B cell (primary cell): ENCODE measurements at regions not wholly inside any gene's neighbourhood (a gene's known extent, or its start where the extent isn't known, plus 50 kb on each side); places are given as distances from the start of the nearest gene placed in this dataset.

Experiments
- ATAC-seq: fragments of 200-7000 bp; cut with Tn5 transposase; one replicate; pipeline ENCODE4 v1.10.0; 2021; ENCODE audit warnings: low read depth, mild to moderate bottlenecking, moderate number of reproducible peaks, moderate library complexity
- CTCF ChIA-PET: fragments of 350-600 bp; sonication (Branson Sonifier 250); formaldehyde crosslinking; loops from one replicate; lab custom pipeline; 2021; ENCODE audit warnings: antibody characterized with exemption, inconsistent platforms; lab: Charles Lee
- POLR2A ChIA-PET: fragments of 350-600 bp; sonication (Branson Sonifier 250); formaldehyde crosslinking; loops from one replicate; lab custom pipeline; 2021; ENCODE audit warnings: antibody characterized with exemption; lab: Charles Lee
- DNase-seq: peaks from one replicate; pipeline ENCODE4 v3.0.0; 2013
- H2AFZ ChIP-seq: 2 replicates; pipeline ENCODE4 v1.6.1; 2012; ENCODE audit warnings: mild to moderate bottlenecking, low read depth, low read length; ENCODE audit not compliant: insufficient read depth, poor library complexity, severe bottlenecking
- H3K27ac ChIP-seq, 2 donors: 1 replicate in 1 of 2; 2 replicates in 1 of 2; pipeline ENCODE4 v1.5.1; 2012 to 2013; ENCODE audit warnings: low read length in 2 of 2, mild to moderate bottlenecking in 2 of 2, moderate library complexity in 1 of 2
- H3K27me3 ChIP-seq, 4 experiments: fragments of 200-600 bp in 1 of 4; sonication (generic) in 1 of 4; replicated peaks in 1 of 4; 1 replicate in 2 of 4; 2 replicates in 2 of 4; pipeline versions ENCODE4 v1.6.1 to v1.7.0; 2013 to 2016; ENCODE audit warnings: low read length in 3 of 4, mild to moderate bottlenecking in 2 of 4, mixed read lengths in 1 of 4, moderate library complexity in 1 of 4; ENCODE audit not compliant: insufficient read depth in 4 of 4, control insufficient read depth in 3 of 4; ENCODE audit errors: control extremely low read depth in 1 of 4
- H3K36me3 ChIP-seq, 2 experiments: replicated peaks in 1 of 2; 1 replicate in 1 of 2; 2 replicates in 1 of 2; pipeline versions ENCODE4 v1.6.1 to v1.7.1; 2013; ENCODE audit warnings: low read length in 1 of 2; ENCODE audit not compliant: insufficient read depth in 2 of 2, control insufficient read depth in 1 of 2; ENCODE audit errors: control extremely low read depth in 1 of 2, extremely low read depth in 1 of 2
- H3K4me1 ChIP-seq, 2 donors: fragments of 200-600 bp in 1 of 2; sonication (generic) in 1 of 2; 1 replicate in 1 of 2; 2 replicates in 1 of 2; pipeline versions ENCODE4 v1.5.1 to v1.6.1; 2013 to 2017; ENCODE audit warnings: low read length in 2 of 2; ENCODE audit not compliant: control insufficient read depth in 2 of 2, insufficient read depth in 2 of 2
- H3K4me2 ChIP-seq: replicated peaks from 2 replicates; pipeline ENCODE3; 2012; ENCODE audit warnings: mild to moderate bottlenecking, low read depth, low read length; ENCODE audit not compliant: poor library complexity, severe bottlenecking
- H3K4me3 ChIP-seq, 5 experiments: fragments of 200-600 bp in 1 of 5; sonication (generic) in 1 of 5; 1 replicate in 3 of 5; 2 replicates in 2 of 5; pipeline versions ENCODE4 v1.5.1 to v1.7.0; 2011 to 2016; ENCODE audit warnings: low read length in 4 of 5, mild to moderate bottlenecking in 4 of 5, low read depth in 2 of 5, control low read depth in 1 of 5, moderate library complexity in 1 of 5; ENCODE audit not compliant: insufficient read depth in 1 of 5; ENCODE audit errors: control extremely low read depth in 1 of 5, extremely low read depth in 1 of 5
- H3K79me2 ChIP-seq: fragments of 200-600 bp; sonication (generic); one replicate; pipeline ENCODE4 v1.6.0; 2016; ENCODE audit warnings: low read length; ENCODE audit not compliant: control insufficient read depth, insufficient read depth
- H3K9ac ChIP-seq: fragments of 200-600 bp; sonication (generic); 2 replicates; pipeline ENCODE4 v1.6.1; 2017; ENCODE audit warnings: mild to moderate bottlenecking, low read length, moderate library complexity
- H3K9me3 ChIP-seq, 3 donors: one replicate each; pipeline versions ENCODE4 v1.6.1 to v1.7.1; 2013; ENCODE audit warnings: low read length in 2 of 3; ENCODE audit not compliant: control insufficient read depth in 2 of 3, insufficient read depth in 1 of 3; ENCODE audit errors: control extremely low read depth in 1 of 3
- H4K20me1 ChIP-seq: 2 replicates; pipeline ENCODE4 v1.6.0; 2012; ENCODE audit warnings: mild to moderate bottlenecking, low read length; ENCODE audit not compliant: insufficient read depth, control insufficient read depth, poor library complexity, severe bottlenecking
- H3K27ac Mint-ChIP-seq: one replicate; pipeline ENCODE4 v1.8.0; 2021; ENCODE audit warnings: mixed read lengths
- H3K27me3 Mint-ChIP-seq: one replicate; pipeline ENCODE4 v1.8.0; 2021; ENCODE audit warnings: mixed read lengths
- H3K4me1 Mint-ChIP-seq: one replicate; pipeline ENCODE4 v1.8.0; 2021; ENCODE audit warnings: mixed read lengths
- H3K4me3 Mint-ChIP-seq: one replicate; pipeline ENCODE4 v1.8.0; 2021; ENCODE audit warnings: mixed read lengths
- H3K9me3 Mint-ChIP-seq: one replicate; pipeline ENCODE4 v1.8.0; 2022; ENCODE audit warnings: mixed read lengths; ENCODE audit not compliant: insufficient read depth
- CTCF ChIP-seq: fragments of 200-600 bp; IDR thresholded peaks from one replicate; pipeline ENCODE4 v1.8.0; 2022; ENCODE audit warnings: antibody characterized with exemption, mild to moderate bottlenecking
- EZH2 ChIP-seq: IDR thresholded peaks from 2 replicates; pipeline ENCODE4 v1.6.1; 2012; ENCODE audit warnings: borderline replicate concordance, low read depth, mild to moderate bottlenecking, moderate library complexity, low read length; ENCODE audit not compliant: insufficient read depth, poor library complexity, severe bottlenecking
- whole genome bisulfite sequencing: methylation state at CpG from one replicate; pipeline ENCODE4 v1.1.5; 2013; ENCODE audit warnings: missing lambda C conversion rate; ENCODE audit not compliant: insufficient coverage; 5-methylcytosine and 5-hydroxymethylcytosine counted together
- intact Hi-C: fragments of 100-400 bp; cut with micrococcal nuclease; formaldehyde crosslinking; loops from one replicate; pipeline ENCODE4 v1.10.0; 2022

- DNase-seq (no peak), ATAC-seq (no peak)
- CTCF ChIA-PET: no interaction called here
These were observed 346.9 kb downstream of the BCOR start for GRCh38 chrX:39750848-39751247.

DNA sequence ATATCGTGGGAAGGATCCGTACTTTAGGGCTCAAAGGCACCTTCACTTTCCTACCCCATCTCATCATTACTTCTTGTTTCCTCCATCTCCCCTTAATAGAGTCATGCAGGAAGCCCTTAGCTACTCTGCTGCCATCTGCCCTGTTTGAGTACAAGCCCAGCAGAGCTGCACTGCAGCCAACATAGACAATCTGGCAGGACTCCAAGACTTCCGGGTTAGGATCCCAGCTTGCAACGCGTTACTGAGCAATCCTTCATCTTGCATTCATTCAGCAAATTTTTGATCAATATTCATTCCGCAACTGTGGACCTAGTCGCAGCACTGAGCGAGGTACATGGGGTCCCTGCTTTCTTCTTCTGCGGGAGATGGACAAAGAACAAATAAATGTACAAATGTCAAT, 344.9 kb downstream of the BCOR start:
- Histone ChIP-seq H2AFZ (no peak overlapping the region), H3K9me3 (peaks cover 0 to 2% (median 0%) of the 10 kb centered on the region in 3 donors), H4K20me1 (no peaks in the 10 kb centered on the region), H3K4me1 (no peaks in the 10 kb centered on the region), H3K79me2 (no peaks in the 10 kb centered on the region), H3K27me3 (no peaks in the 10 kb centered on the region), H3K4me3 (no peak overlapping the region), H3K27ac (no peak overlapping the region), H3K36me3 (no peaks in the 10 kb centered on the region), H3K4me2 (no peak overlapping the region), H3K9ac (no peak overlapping the region)
- ChIA-PET POLR2A (no interaction called here), CTCF (no interaction called here)
- TF ChIP-seq CTCF (no peak), EZH2 (no peak)
- ATAC-seq (no peak), DNase-seq (no peak)
- Mint-ChIP-seq H3K27me3 (peaks cover 4% of the 10 kb centered on the region), H3K4me3 (no peak overlapping the region), H3K27ac (no peak overlapping the region), H3K4me1 (no peaks in the 10 kb centered on the region), H3K9me3 (no peaks in the 10 kb centered on the region)
- WGBS: 90% methylated on average over 4 of the region's 9 CpGs
- intact Hi-C loops: no loop called here

More at GRCh38 chrX:39750848-39751247, 346.9 kb downstream of the BCOR start:
- Mint-ChIP-seq H3K4me1 (no peaks in the 10 kb centered on the region), H3K27me3 (peaks cover 4% of the 10 kb centered on the region), H3K4me3 (no peak overlapping the region), H3K27ac (no peak overlapping the region), H3K9me3 (no peaks in the 10 kb centered on the region)
- no peaks in the 10 kb centered on the region for H3K27me3 ChIP-seq
- no peak overlapping the region for H3K4me2 ChIP-seq
- WGBS: 100% methylated on average over 1 of the region's 6 CpGs
- no peaks in the 10 kb centered on the region for H3K36me3 ChIP-seq
- H3K4me3 ChIP-seq: no peak overlapping the region
- no peaks in the 10 kb centered on the region for H3K4me1 ChIP-seq
- no peak overlapping the region for H2AFZ ChIP-seq
- H3K27ac ChIP-seq: no peak overlapping the region
- TF ChIP-seq EZH2 (no peak), CTCF (no peak)
- H4K20me1 ChIP-seq: no peaks in the 10 kb centered on the region
- POLR2A ChIA-PET: no interaction called here
- H3K9me3 ChIP-seq: peaks cover 0 to 2% (median 0%) of the 10 kb centered on the region in 3 donors
- intact Hi-C loops: no loop called here
- no peak overlapping the region for H3K9ac ChIP-seq
- no peaks in the 10 kb centered on the region for H3K79me2 ChIP-seq
